H1 (cell line): ENCODE measurements at regions not wholly inside any gene's neighbourhood (a gene's known extent, or its start where the extent isn't known, plus 50 kb on each side); places are given as distances from the start of the nearest gene placed in this dataset.

Source experiments
- CTCF ChIA-PET: fragments of 300-600 bp; sonication (Branson Sonifier 250); formaldehyde crosslinking; loops from one replicate; lab custom pipeline; 2021; ENCODE audit not compliant: partially characterized antibody; lab: Charles Lee
- POLR2A ChIA-PET: fragments of 300-600 bp; sonication (Branson Sonifier 250); formaldehyde crosslinking; loops from one replicate; lab custom pipeline; 2021; ENCODE audit warnings: inconsistent platforms; ENCODE audit not compliant: partially characterized antibody; lab: Charles Lee
- DNase-seq, 2 experiments: peaks; one replicate each; pipeline versions ENCODE4 v3.0.0 to v3.0.0-alpha.2; 2010 to 2022; ENCODE audit warnings: low spot score in 2 of 2, low read depth in 1 of 2, mixed read lengths in 1 of 2
- FAIRE-seq: peaks from 2 replicates; lab custom pipeline; 2011; peaks lifted over from hg19 to GRCh38; lab: Jason Lieb, UNC
- H2AFZ ChIP-seq: 2 replicates; pipeline ENCODE4 v1.8.1; 2012; ENCODE audit warnings: low read length, inconsistent platforms
- H2AK5ac ChIP-seq: 2 replicates; pipeline ENCODE4 v1.6.1; 2013; ENCODE audit warnings: low read depth, low read length
- H2BK120ac ChIP-seq: replicated peaks from 2 replicates; pipeline ENCODE3; 2013; ENCODE audit warnings: low read depth, low read length, inconsistent platforms
- H2BK12ac ChIP-seq: 2 replicates; pipeline ENCODE4 v1.6.1; 2013; ENCODE audit warnings: low read depth, low read length
- H2BK15ac ChIP-seq: 2 replicates; pipeline ENCODE4 v1.6.1; 2013; ENCODE audit warnings: low read length
- H2BK20ac ChIP-seq: 2 replicates; pipeline ENCODE4 v1.6.1; 2013; ENCODE audit warnings: low read length
- H2BK5ac ChIP-seq: 2 replicates; pipeline ENCODE4 v1.6.1; 2013; ENCODE audit warnings: low read depth, low read length
- H3K14ac ChIP-seq: 2 replicates; pipeline ENCODE4 v1.6.1; 2013; ENCODE audit warnings: inconsistent platforms; ENCODE audit not compliant: insufficient read length
- H3K18ac ChIP-seq: 2 replicates; pipeline ENCODE4 v1.6.1; 2013; ENCODE audit warnings: low read length; ENCODE audit errors: extremely low read depth
- H3K23ac ChIP-seq: 2 replicates; pipeline ENCODE4 v1.6.1; 2013; ENCODE audit warnings: inconsistent platforms; ENCODE audit not compliant: insufficient read length
- H3K23me2 ChIP-seq: 2 replicates; pipeline ENCODE4 v1.6.1; 2013; ENCODE audit warnings: low read depth, low read length
- H3K27ac ChIP-seq: 2 replicates; pipeline ENCODE4 v1.6.1; 2011; ENCODE audit warnings: low read depth, low read length, inconsistent platforms
- H3K27me3 ChIP-seq, 4 experiments: replicated peaks in 1 of 4; 1 replicate in 1 of 4; 2 replicates in 3 of 4; pipeline versions ENCODE4 v1.6.1 to v1.8.1; 2011 to 2013; ENCODE audit warnings: low read length in 3 of 4, mild to moderate bottlenecking in 3 of 4, inconsistent platforms in 2 of 4, mixed read lengths in 2 of 4, moderate library complexity in 1 of 4; ENCODE audit not compliant: control insufficient read depth in 3 of 4, insufficient read depth in 3 of 4; ENCODE audit errors: extremely low read depth in 1 of 4
- H3K36me3 ChIP-seq, 4 experiments: 2 replicates each; pipeline versions ENCODE4 v1.6.1 to v1.8.1; 2011 to 2013; ENCODE audit warnings: mild to moderate bottlenecking in 4 of 4, low read length in 3 of 4, moderate library complexity in 2 of 4, control low read depth in 1 of 4, inconsistent platforms in 1 of 4; ENCODE audit not compliant: insufficient read depth in 4 of 4, control insufficient read depth in 2 of 4
- H3K4ac ChIP-seq: replicated peaks from 2 replicates; pipeline ENCODE3; 2013; ENCODE audit warnings: low read length, low read depth, mixed read lengths, inconsistent platforms; ENCODE audit not compliant: insufficient read length
- H3K4me1 ChIP-seq, 4 experiments: replicated peaks in 1 of 4; 1 replicate in 1 of 4; 2 replicates in 3 of 4; pipeline versions ENCODE4 v1.6.1 to v1.8.1; 2011 to 2013; ENCODE audit warnings: low read length in 3 of 4, inconsistent platforms in 2 of 4, mixed read lengths in 1 of 4; ENCODE audit not compliant: insufficient read depth in 4 of 4, control insufficient read depth in 3 of 4
- H3K4me2 ChIP-seq, 2 experiments: 2 replicates each; pipeline versions ENCODE4 v1.6.1 to v1.8.1; 2011 to 2013; ENCODE audit warnings: low read depth in 2 of 2, low read length in 2 of 2, control low read depth in 1 of 2, inconsistent platforms in 1 of 2, mild to moderate bottlenecking in 1 of 2; ENCODE audit not compliant: insufficient read depth in 1 of 2
- H3K4me3 ChIP-seq, 4 experiments: fragments of 200-600, 300-600 bp in 1 of 4; sonication (generic), shearing (Covaris generic), sonication (Bioruptor Twin) in 1 of 4; 2 replicates each; pipeline versions ENCODE4 v1.5.1 to v1.8.1; 2011 to 2016; ENCODE audit warnings: low read length in 4 of 4, low read depth in 3 of 4, control low read depth in 2 of 4, inconsistent platforms in 2 of 4, mild to moderate bottlenecking in 2 of 4, mixed read lengths in 1 of 4, moderate library complexity in 1 of 4; ENCODE audit not compliant: insufficient read depth in 2 of 4; ENCODE audit errors: extremely low read depth in 1 of 4
- H3K56ac ChIP-seq: replicated peaks from 2 replicates; pipeline ENCODE3; 2013; ENCODE audit warnings: low read depth, mild to moderate bottlenecking, mixed read lengths, low read length, inconsistent platforms; ENCODE audit not compliant: insufficient read length
- H3K79me1 ChIP-seq: 2 replicates; pipeline ENCODE4 v1.6.1; 2013; ENCODE audit warnings: low read depth, low read length, control low read depth
- H3K79me2 ChIP-seq, 2 experiments: 2 replicates each; pipeline versions ENCODE4 v1.6.1 to v1.8.1; 2012 to 2013; ENCODE audit warnings: low read length in 2 of 2, mild to moderate bottlenecking in 2 of 2, inconsistent platforms in 1 of 2; ENCODE audit not compliant: insufficient read depth in 2 of 2, control insufficient read depth in 1 of 2
- H3K9ac ChIP-seq, 4 experiments: replicated peaks in 1 of 4; 1 replicate in 1 of 4; 2 replicates in 3 of 4; pipeline versions ENCODE4 v1.6.1 to v1.8.1; 2011 to 2013; ENCODE audit warnings: low read depth in 3 of 4, low read length in 3 of 4, control low read depth in 2 of 4, mild to moderate bottlenecking in 2 of 4, moderate library complexity in 2 of 4, inconsistent platforms in 1 of 4; ENCODE audit errors: extremely low read depth in 1 of 4
- H3K9me3 ChIP-seq, 2 experiments: 2 replicates each; pipeline versions ENCODE4 v1.6.1 to v1.8.1; 2012 to 2013; ENCODE audit warnings: mild to moderate bottlenecking in 2 of 2, moderate library complexity in 2 of 2, control low read depth in 1 of 2, inconsistent platforms in 1 of 2, low read depth in 1 of 2, low read length in 1 of 2, mixed read lengths in 1 of 2; ENCODE audit not compliant: insufficient read depth in 2 of 2
- H4K20me1 ChIP-seq, 2 experiments: replicated peaks in 1 of 2; 2 replicates each; pipeline versions ENCODE3 to v1.8.1; 2011 to 2013; ENCODE audit warnings: inconsistent platforms in 2 of 2, low read length in 2 of 2, mild to moderate bottlenecking in 1 of 2; ENCODE audit not compliant: insufficient read depth in 2 of 2, control insufficient read depth in 1 of 2
- H4K5ac ChIP-seq: 2 replicates; pipeline ENCODE4 v1.6.1; 2013; ENCODE audit warnings: low read length, low read depth, mixed read lengths, inconsistent platforms; ENCODE audit not compliant: insufficient read length
- H4K8ac ChIP-seq: 2 replicates; pipeline ENCODE4 v1.8.0; 2013; ENCODE audit warnings: mild to moderate bottlenecking, moderate library complexity, low read length, inconsistent platforms; ENCODE audit not compliant: insufficient read depth; ENCODE audit errors: extremely low read depth
- H4K91ac ChIP-seq: replicated peaks from 2 replicates; pipeline ENCODE3; 2013; ENCODE audit warnings: low read length, mixed read lengths, inconsistent platforms; ENCODE audit not compliant: insufficient read length
- BCL11A ChIP-seq, 2 experiments: IDR thresholded peaks; one replicate each; pipeline ENCODE4 v1.6.1; 2011; ENCODE audit warnings: low read depth in 2 of 2, low read length in 2 of 2, mild to moderate bottlenecking in 2 of 2
- HDAC2 ChIP-seq, 2 experiments: fragments of 300-600 bp in 1 of 2; sonication (generic) in 1 of 2; IDR thresholded peaks; 2 replicates each; pipeline ENCODE4 v1.6.1; 2011 to 2012; ENCODE audit warnings: low read depth in 2 of 2, low read length in 2 of 2, mild to moderate bottlenecking in 2 of 2, moderate library complexity in 2 of 2, borderline replicate concordance in 1 of 2, inconsistent platforms in 1 of 2
- KDM1A ChIP-seq: fragments of 200-600, 300-600 bp; sonication (generic); IDR thresholded peaks from 2 replicates; pipeline ENCODE4 v1.7.1; 2016; ENCODE audit warnings: mild to moderate bottlenecking, low read length, borderline replicate concordance
- POLR2AphosphoS5 ChIP-seq: IDR thresholded peaks from 2 replicates; pipeline ENCODE4 v1.6.1; 2011; ENCODE audit warnings: low read depth, low read length
- RXRA ChIP-seq: IDR thresholded peaks from 2 replicates; pipeline ENCODE4 v1.6.1; 2011; ENCODE audit warnings: low read depth, mild to moderate bottlenecking, low read length, moderate library complexity; ENCODE audit not compliant: insufficient read depth
- SAP30 ChIP-seq: fragments of 300-600 bp; sonication (generic); IDR thresholded peaks from 2 replicates; pipeline ENCODE4 v1.7.1; 2012; ENCODE audit warnings: low read length, moderate library complexity, mild to moderate bottlenecking, inconsistent platforms; ENCODE audit not compliant: insufficient read depth, insufficient replicate concordance
- YY1 ChIP-seq: IDR thresholded peaks from 2 replicates; pipeline ENCODE4 v1.6.1; 2011; ENCODE audit warnings: low read depth, mild to moderate bottlenecking, low read length
- WGBS, 2 experiments: shearing (Covaris generic) in 1 of 2; methylation state at CpG; one replicate each; pipeline versions ENCODE4 v1.1.6 to v1.1.7; 2013 to 2015; ENCODE audit warnings: low lambda C conversion rate in 2 of 2, mixed read lengths in 2 of 2, inconsistent platforms in 1 of 2, low coverage in 1 of 2, missing lambda C conversion rate in 1 of 2; ENCODE audit not compliant: insufficient replicate concordance in 2 of 2, insufficient coverage in 1 of 2, insufficient read length in 1 of 2; ENCODE audit errors: extremely low coverage in 1 of 2, missing lambda C conversion rate in 1 of 2; 5-methylcytosine and 5-hydroxymethylcytosine counted together

GRCh38 chr13:50457415-50458393, 385.8 kb downstream of the DLEU7 start:
- no peak overlapping the region for H2BK12ac ChIP-seq
- H3K4ac ChIP-seq: no peak overlapping the region
- no peak overlapping the region for H4K5ac ChIP-seq
- no peak overlapping the region for H4K8ac ChIP-seq
- TF ChIP-seq YY1 (no peak), SAP30 (no peak), BCL11A (IDR thresholded peaks at IDR 0.05; ENCODE audit: low read depth in 2 of 2, low read length in 2 of 2) (no peak), HDAC2 (IDR thresholded peaks at IDR 0.05; ENCODE audit: borderline replicate concordance in 1 of 2, low read depth in 2 of 2, low read length in 2 of 2) (no peak), RXRA (no peak), POLR2AphosphoS5 (no peak), KDM1A (no peak)
- TF ChIP-seq, all 59 proteins: peak for 0
- Histone ChIP-seq H4K91ac (no peak overlapping the region), H3K18ac (no peak overlapping the region), H4K20me1 (no peaks in the 10 kb centered on the region), H2BK120ac (no peak overlapping the region), H3K14ac (no peak overlapping the region), H2BK15ac (no peak overlapping the region), H3K9me3 (no peaks in the 10 kb centered on the region), H3K79me2 (no peaks in the 10 kb centered on the region), H3K27ac (no peak overlapping the region), H3K4me2 (no peak overlapping the region), H3K4me3 (no peak overlapping the region), H3K23me2 (no peaks in the 10 kb centered on the region), H2BK5ac (no peak overlapping the region), H2BK20ac (no peak overlapping the region), H3K56ac (no peak overlapping the region), H3K23ac (no peak overlapping the region), H2AK5ac (no peak overlapping the region), H3K27me3 (no peaks in the 10 kb centered on the region), H2AFZ (no peak overlapping the region), H3K9ac (no peak overlapping the region), H3K36me3 (no peaks in the 10 kb centered on the region), H3K79me1 (no peaks in the 10 kb centered on the region), H3K4me1 (peaks cover 0 to 5% (median under 1%) of the 10 kb centered on the region in 4 experiments; a peak in 3 of 7 replicates)
- POLR2A ChIA-PET: interaction anchor here (0.9 to 1.2 kb wide), 2 partner anchors 9 to 14 kb away, joined by 3 read pairs; no protein-coding TSS in a partner anchor
- DNase-seq (no peak), FAIRE-seq (no peak)
- WGBS, 2 experiments: 91% methylated on average over 5 of the region's 5 CpGs; no CpG with 5 or more reads in 1 of the 2 experiments
- CTCF ChIA-PET: interaction anchor here (0.6 kb wide), 1 partner anchor 407 kb away, joined by 3 read pairs; no protein-coding TSS in a partner anchor
